ENCODE measurements at regions not wholly inside any gene's neighbourhood (a gene's known extent, or its start where the extent isn't known, plus 50 kb on each side); places are given as distances from the start of the nearest gene placed in this dataset.

DNA sequence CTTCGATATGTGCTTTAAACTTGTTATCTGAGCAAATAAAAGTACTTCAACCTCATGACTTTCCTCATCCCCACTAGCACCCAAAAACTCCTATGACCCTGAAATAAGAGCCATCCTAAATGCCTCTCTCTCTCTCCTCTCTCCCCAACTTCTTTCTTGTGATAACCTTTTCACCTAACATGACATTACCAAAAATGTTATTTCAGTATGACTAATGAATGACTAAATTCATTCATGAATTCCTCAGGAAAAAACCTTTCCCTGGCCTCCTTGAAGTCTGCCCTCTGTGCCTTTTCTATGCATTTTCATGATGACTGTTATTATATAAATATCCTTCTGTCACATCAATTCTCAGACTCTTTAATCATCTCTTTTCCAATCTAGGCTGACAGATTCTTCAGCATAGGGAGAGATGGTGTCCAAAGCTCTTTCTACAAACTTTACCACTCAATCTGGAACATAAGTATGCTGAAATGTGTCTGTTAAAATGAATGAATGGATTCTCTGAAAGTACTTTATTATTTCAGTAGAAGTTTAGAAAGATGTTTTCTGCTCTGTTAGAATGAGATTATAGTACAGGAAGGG, 114.3 kb upstream of the GGTLC1 start:
- H3K4me3 ChIP-seq, result no peak overlapping the region
- DNase-seq (ENCODE audit: extremely low spot score), result no peak
- no peaks in the 10 kb centered on the region for H3K9me3 ChIP-seq
- H3K27ac ChIP-seq (replicated peaks in 1 of 4), result no peak overlapping the region
- TF ChIP-seq POLR2AphosphoS5 (IDR thresholded peaks at IDR 0.05) (no peak), EP300 (IDR thresholded peaks at IDR 0.05) (no peak), POLR2A (IDR thresholded peaks at IDR 0.05; ENCODE audit: low read depth) (no peak)
- TF ChIP-seq, protein P1, sequence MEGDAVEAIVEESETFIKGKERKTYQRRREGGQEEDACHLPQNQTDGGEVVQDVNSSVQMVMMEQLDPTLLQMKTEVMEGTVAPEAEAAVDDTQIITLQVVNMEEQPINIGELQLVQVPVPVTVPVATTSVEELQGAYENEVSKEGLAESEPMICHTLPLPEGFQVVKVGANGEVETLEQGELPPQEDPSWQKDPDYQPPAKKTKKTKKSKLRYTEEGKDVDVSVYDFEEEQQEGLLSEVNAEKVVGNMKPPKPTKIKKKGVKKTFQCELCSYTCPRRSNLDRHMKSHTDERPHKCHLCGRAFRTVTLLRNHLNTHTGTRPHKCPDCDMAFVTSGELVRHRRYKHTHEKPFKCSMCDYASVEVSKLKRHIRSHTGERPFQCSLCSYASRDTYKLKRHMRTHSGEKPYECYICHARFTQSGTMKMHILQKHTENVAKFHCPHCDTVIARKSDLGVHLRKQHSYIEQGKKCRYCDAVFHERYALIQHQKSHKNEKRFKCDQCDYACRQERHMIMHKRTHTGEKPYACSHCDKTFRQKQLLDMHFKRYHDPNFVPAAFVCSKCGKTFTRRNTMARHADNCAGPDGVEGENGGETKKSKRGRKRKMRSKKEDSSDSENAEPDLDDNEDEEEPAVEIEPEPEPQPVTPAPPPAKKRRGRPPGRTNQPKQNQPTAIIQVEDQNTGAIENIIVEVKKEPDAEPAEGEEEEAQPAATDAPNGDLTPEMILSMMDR (IDR thresholded peaks at IDR 0.05), result no peak
- 82% methylated on average over 1 of the region's 1 CpG for WGBS
- no peaks in the 10 kb centered on the region for H3K36me3 ChIP-seq
- H3K27me3 ChIP-seq, result peaks cover 0 to 23% (median 0%) of the 10 kb centered on the region in 4 donors
- intact Hi-C loops (cut with DNase I), result no loop called here
- no peaks in the 10 kb centered on the region for H3K4me1 ChIP-seq

DNA sequence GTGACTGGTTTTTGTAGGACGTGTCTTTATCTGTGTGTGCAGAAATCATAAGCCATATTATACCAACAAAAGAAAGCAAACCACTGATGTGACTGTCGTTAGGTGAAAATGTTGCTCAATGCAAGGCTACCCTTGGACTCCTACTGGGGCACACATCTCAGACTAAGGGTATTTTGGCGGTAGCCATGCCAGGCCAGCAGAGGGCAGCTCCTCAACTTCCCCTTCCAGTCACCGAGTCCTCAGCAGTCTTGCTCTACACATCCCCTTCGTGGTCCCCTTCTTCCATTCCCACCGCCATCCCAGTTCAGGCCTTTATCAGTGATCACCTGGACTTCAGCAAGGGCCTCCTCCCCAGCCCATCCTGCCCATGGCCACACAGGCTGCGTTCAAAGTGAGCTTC, 113.7 kb upstream of the GGTLC1 start:
- Histone ChIP-seq H3K4me3 (no peak overlapping the region), H3K27me3 (peaks cover 0 to 23% (median 0%) of the 10 kb centered on the region in 4 donors), H3K4me1 (no peaks in the 10 kb centered on the region), H3K27ac (replicated peaks in 1 of 4) (no peak overlapping the region), H3K36me3 (no peaks in the 10 kb centered on the region), H3K9me3 (no peaks in the 10 kb centered on the region)
- intact Hi-C loops (cut with DNase I), result no loop called here
- no peak for DNase-seq (ENCODE audit: extremely low spot score)
- WGBS, result 61% methylated on average over 7 of the region's 7 CpGs
- TF ChIP-seq, protein P1 (IDR thresholded peaks at IDR 0.05), result no peak
- TF ChIP-seq EP300 (IDR thresholded peaks at IDR 0.05) (no peak), POLR2A (IDR thresholded peaks at IDR 0.05; ENCODE audit: low read depth) (no peak), POLR2AphosphoS5 (IDR thresholded peaks at IDR 0.05) (no peak)

DNA sequence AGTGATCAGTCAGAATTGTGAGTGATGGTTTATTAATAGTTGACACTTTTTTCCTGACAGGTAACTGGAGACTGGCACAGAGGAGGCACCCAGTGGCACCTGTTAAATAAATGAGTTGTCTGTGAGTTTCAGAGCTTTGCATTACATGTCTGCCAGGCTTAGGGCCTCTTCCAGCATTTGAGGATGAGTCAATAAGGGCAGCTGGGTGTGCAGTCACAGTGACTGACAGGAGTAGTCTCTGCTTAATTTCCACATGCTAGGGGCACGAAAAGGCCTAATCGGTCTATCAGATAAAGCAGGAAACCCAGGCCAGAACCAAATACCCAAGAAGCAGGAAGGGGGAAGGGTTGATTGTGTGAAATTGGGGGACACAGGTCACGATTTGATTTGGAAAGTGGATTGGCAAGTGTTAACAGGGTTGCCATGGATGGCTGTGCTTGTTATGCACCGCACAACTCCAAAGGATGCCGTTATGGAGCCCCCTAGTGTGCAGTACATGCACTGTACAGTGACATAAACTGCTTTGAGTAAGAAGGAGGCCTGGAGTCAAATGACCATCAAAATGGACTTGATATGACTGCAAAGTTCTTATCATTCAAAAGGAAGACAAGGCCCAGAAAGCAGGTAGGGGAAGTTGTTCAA, 111.9 kb upstream of the GGTLC1 start:
- H3K4me3 ChIP-seq, result no peak overlapping the region
- no peak overlapping the region for H3K27ac ChIP-seq (replicated peaks in 1 of 4)
- no peaks in the 10 kb centered on the region for H3K36me3 ChIP-seq
- intact Hi-C loops (cut with DNase I), result no loop called here
- no peaks in the 10 kb centered on the region for H3K9me3 ChIP-seq
- peaks cover 0 to 32% (median 0%) of the 10 kb centered on the region in 4 donors for H3K27me3 ChIP-seq
- 29% methylated on average over 5 of the region's 5 CpGs for WGBS
- no peak for TF ChIP-seq EP300 (IDR thresholded peaks at IDR 0.05)
- TF ChIP-seq, protein P1 (IDR thresholded peaks at IDR 0.05), result peak; percentile 36 to 64 (median 36)
- no peak for TF ChIP-seq POLR2AphosphoS5 (IDR thresholded peaks at IDR 0.05)
- TF ChIP-seq POLR2A (IDR thresholded peaks at IDR 0.05; ENCODE audit: low read depth), result no peak
- no peaks in the 10 kb centered on the region for H3K4me1 ChIP-seq
- no peak for DNase-seq (ENCODE audit: extremely low spot score)

DNA sequence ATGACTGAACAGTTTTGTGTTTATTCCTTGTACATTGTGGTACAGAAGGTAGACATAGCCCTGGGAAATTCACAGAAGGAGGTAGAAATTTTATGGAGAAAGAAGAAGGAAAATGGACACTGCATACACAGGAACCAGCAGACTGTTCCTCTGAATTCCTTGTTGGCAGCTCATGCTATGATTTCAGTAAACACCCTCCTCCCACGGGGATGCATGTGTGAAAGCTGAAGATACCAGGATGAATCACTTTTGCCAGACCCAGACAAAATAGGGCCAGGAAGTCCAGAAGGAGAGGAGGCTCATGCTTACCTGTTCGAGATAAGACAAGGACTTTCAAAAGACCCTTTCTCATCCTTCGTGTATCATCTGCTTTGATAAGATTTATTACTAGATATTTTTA, 110.3 kb upstream of the GGTLC1 start:
- DNase-seq (ENCODE audit: extremely low spot score), result no peak
- Histone ChIP-seq H3K36me3 (no peaks in the 10 kb centered on the region), H3K4me1 (no peaks in the 10 kb centered on the region), H3K27ac (replicated peaks in 1 of 4) (no peak overlapping the region), H3K9me3 (no peaks in the 10 kb centered on the region), H3K4me3 (no peak overlapping the region), H3K27me3 (peaks cover 0 to 16% (median 0%) of the 10 kb centered on the region in 4 donors)
- intact Hi-C loops (cut with DNase I), result no loop called here
- 51% methylated on average over 3 of the region's 3 CpGs for WGBS
- TF ChIP-seq POLR2AphosphoS5 (IDR thresholded peaks at IDR 0.05) (no peak), POLR2A (IDR thresholded peaks at IDR 0.05; ENCODE audit: low read depth) (no peak), EP300 (IDR thresholded peaks at IDR 0.05) (no peak)
- TF ChIP-seq, protein P1 (IDR thresholded peaks at IDR 0.05), result no peak
